NCI-H2171 treated with DMSO at 0.1 percent for 48 hours (cell line): ENCODE measurements at regions not wholly inside any gene's neighbourhood (a gene's known extent, or its start where the extent isn't known, plus 50 kb on each side); places are given as distances from the start of the nearest gene placed in this dataset.
"Not testable (repeated sequence)": the region's sequence is repeated elsewhere in the genome, so short reads cannot be mapped to it uniquely, and the experiment has no call there.

Experiments used
- DNase-seq: peaks from one replicate; lab custom pipeline; 2025; lab: John Stamatoyannopoulos, UW

GRCh38 chr17:68097161-68097805, 61.7 kb downstream of the KPNA2 start:
- DNase-seq, result no peak

- not testable (repeated sequence) for DNase-seq
Observed at GRCh38 chr17:68099341-68099753, 63.8 kb downstream of the KPNA2 start.

DNA sequence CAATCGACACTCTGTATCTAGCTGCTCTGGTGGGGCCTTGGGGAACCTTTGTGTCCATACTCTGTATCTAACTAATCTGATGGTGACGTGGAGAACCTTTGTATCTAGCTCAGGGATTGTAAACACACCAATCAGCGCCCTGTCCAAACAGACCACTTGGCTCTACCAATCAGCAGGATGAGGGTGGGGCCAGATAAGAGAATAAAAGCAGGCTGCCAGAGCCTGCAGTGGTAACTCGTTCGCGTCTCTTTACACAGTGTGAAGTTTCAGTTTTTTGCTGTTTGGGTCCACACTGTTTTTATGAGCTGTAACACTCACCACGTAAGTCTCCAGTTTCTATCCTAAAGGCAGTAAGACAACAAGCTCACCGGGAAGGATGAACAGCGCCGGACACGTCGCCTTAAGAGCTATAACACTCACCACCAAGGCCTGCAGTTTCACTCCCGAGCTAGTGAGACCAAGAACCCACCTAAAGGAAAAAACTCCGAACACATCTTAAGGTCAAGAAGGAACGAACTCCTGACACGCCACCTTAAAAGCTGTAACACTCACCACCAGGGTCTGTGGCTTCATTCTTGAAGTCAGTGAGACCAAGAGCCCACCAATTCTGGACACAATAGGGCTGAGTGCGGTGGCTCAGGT, 64.6 kb downstream of the KPNA2 start:
- no peak for DNase-seq

- DNase-seq, result peak; percentile 67
Observed at GRCh38 chr17:68101075-68101986, 65.8 kb downstream of the KPNA2 start.

- no peak for DNase-seq
Observed at GRCh38 chr17:68101987-68102314, 66.4 kb downstream of the KPNA2 start.

DNA sequence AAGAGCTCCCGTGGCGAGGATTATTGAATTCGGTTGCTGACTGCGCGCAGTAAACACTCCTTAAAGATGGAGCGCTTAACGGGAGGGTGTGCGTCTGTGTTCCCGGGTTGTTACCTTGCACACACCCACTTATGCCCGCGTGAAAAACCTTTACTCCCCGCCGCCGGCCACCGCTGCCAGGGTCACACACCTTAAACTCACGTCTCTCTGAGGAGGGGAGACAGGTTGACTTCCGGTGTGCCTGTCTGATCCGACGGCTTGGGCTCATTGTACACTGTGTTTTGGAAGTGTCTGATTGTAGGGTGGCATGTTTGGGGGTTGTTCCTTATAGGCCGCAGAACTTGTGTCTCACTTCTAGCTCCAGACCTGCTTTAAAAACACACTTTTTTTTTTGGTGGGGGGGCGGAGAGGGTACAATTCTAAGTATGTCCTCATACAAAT, 66.8 kb downstream of the KPNA2 start:
- peak; percentile 34 for DNase-seq

DNA sequence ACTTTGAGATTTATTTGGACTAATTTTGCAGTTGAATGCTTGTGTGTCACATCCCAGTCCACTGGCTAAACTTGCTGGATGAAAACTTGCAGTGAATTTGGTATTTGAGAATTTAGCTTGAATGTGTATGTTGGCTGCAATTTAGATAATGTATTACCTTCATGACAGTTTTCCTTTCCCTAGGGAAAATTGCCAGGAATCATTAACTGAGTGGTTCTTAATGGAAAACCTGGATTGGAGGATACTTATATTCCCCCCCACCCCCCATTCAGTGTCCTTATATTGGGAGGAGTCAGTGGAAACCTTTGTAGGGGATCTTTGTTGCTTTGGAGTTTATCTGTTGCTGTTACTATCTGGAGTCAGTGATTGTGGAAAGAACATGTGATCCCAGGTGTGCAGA, 67.6 kb downstream of the KPNA2 start:
- no peak for DNase-seq

- DNase-seq, result no peak
Observed at GRCh38 chr17:68106085-68106484, 70.5 kb downstream of the KPNA2 start.

- DNase-seq, result no peak
Observed at GRCh38 chr17:68107373-68107772, 71.8 kb downstream of the KPNA2 start.

GRCh38 chr17:68108313-68109000, 72.9 kb downstream of the KPNA2 start:
- DNase-seq, result no peak

DNA sequence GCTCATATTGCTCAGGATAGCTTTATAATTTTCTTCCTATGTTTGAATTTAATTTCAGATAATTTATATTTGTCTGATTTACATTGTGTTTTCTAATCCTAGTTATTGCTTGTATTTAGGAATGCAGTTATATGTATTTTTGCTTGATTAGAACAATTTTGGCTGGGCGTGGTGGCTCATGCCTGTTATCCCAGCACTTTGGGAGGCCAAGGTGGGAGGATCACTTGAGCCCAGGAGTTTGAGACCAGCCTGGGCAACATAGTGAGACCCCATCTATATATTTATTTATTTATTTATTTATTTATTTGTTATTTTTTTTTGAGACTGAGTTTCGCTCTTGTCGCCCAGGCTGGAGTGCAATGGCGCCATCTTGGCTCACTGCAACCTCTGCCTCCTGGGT, 73.9 kb downstream of the KPNA2 start:
- not testable (repeated sequence) for DNase-seq

- DNase-seq, result not testable (repeated sequence)
Observed at GRCh38 chr17:68116211-68116610, 80.7 kb downstream of the KPNA2 start.

- no peak for DNase-seq
Observed at GRCh38 chr17:68122587-68122986, 87.1 kb downstream of the KPNA2 start.

- no peak for DNase-seq
Observed at GRCh38 chr17:68125111-68125870, 89.8 kb downstream of the KPNA2 start.

DNA sequence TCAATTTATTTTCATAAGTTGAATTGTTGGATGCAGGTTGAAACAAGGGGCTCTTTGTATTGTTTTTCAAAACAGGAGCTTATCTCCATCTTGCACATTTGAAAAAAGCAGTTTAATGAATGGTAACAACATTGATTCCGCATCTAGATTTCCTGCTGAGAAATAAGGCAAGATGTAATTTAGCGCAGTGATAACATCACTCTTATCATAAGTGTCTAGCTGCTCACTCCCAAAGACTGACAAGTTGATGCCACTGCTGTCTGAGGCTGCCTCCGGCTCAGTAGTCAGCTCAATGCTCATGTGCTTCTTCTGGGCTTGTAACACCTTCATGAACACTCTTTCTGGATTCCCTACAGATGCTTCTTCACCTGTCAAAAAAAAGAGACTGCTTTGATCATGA, 92.4 kb downstream of the KPNA2 start:
- DNase-seq, result no peak

- no peak for DNase-seq
Observed at GRCh38 chr17:68131456-68131855, 95.9 kb downstream of the KPNA2 start.

DNA sequence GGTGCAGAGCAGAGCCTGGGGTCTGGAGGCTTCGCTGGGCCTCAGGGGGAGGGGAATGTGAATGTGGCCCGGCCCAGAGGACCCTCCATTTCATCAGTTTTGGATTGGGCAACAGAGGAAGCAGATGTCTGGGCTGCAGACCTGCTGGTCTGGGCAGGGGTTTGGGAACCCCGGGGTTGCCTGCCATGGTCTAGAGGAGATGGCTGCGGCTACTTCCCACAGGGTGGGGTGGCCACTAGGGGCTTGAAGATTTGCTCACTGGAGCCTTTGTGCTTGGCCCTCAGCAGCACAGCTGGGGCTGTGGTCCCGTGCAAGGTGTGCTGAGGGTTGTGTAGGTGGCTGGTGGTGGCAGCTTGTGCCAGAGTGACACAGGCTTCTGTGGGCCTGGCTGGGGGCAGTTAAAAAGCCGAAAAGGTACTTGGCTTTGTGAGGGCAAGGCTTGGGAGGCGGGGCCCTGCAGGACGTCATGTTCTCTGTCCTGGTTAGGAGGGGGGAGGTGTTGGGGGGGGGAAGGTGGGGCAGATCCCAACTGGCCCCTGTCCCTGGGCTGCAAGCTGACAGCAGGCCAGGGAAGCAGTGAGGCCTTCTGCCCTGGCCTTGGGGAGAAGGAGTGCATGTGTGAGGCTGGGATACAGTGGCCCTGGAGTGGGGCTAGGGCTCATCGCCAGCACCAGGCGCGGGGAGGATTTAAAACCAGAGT, 98.0 kb downstream of the KPNA2 start:
- no peak for DNase-seq

DNA sequence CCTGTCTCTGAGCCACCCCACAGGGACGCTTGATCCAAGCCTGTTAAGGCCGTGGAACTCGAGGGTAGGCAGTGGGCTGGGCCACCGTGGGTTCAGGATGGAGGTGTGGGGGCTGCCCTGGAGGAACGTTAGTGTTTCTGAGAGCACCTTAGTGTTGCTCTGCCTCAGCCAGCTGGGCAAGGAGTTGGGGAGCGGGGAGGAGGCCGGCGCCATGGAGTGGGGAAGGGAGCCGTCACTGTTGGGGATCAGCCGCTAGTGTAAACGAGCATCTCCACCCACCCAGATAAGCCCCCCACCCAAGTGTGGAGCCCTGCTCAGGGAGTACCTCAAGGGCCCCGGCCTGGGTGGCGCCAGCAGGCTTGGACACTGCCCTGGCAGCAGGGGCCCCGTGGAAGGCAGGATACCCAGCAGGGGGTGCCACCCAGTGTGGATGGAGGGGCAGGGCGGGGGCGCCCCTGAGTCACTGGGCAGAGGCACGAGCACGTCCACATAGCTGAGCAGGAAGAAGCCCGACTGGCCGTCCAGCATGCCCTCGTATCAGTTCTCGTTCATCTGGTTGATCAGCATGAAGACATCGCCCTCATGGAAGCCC, 98.6 kb downstream of the KPNA2 start:
- no peak for DNase-seq

GRCh38 chr17:68134731-68135130, 99.2 kb downstream of the KPNA2 start:
- no peak for DNase-seq

DNA sequence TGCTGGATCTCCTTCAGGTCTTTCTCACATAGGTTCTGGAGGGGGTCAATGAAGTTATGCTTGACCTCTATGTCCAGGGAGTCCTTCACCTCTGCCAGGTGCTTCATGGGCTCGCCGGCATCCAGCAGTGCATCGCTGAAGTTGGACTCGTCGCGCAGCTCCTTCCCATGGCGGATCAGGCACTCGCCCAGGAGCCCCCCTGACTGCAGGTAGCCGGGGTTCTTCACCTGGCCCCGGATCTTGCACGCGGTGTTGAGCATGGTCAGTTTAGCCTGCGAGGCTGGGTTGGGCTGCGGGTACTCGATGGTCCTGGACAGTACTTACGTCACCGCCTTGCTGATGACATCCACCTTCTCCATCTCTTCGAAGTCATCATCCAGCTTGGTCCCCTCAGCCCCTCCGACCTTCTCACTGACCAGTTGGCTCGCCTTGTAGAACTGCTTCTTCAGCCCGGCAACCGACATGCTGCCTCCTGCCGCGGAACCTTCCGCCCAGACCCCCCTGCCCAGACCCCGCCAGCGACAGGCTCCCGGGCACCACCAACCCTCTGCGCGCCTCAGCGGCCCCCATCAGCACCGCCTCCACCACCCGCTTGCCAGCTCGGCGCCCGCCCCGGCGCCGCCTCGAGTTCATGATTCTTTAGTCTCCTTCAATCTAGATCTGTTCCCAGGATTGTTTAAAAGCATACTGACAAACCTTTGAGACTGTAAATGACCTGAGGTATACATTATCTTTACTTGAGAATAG, 99.8 kb downstream of the KPNA2 start:
- no peak for DNase-seq
